PFSK-1 (cell line): ENCODE measurements at regions not wholly inside any gene's neighbourhood (a gene's known extent, or its start where the extent isn't known, plus 50 kb on each side); places are given as distances from the start of the nearest gene placed in this dataset.

Experiments
- FOXP2 ChIP-seq: optimal IDR thresholded peaks from 2 replicates; pipeline ENCODE3; 2011; ENCODE audit warnings: borderline replicate concordance, control low read depth, inconsistent platforms; ENCODE audit not compliant: insufficient read depth; ENCODE audit errors: extremely low read length, extremely low read depth
- POLR2AphosphoS5 ChIP-seq: IDR thresholded peaks from 2 replicates; pipeline ENCODE4 v1.6.1; 2012; ENCODE audit warnings: low read depth, mild to moderate bottlenecking, control low read depth, low read length, moderate library complexity
- REST ChIP-seq, 2 experiments: IDR thresholded peaks; 2 replicates each; pipeline versions ENCODE4 v1.6.1 to v1.8.0; 2011 to 2012; ENCODE audit warnings: low read depth in 2 of 2, low read length in 2 of 2, control low read depth in 1 of 2, inconsistent platforms in 1 of 2, mild to moderate bottlenecking in 1 of 2, moderate library complexity in 1 of 2; ENCODE audit not compliant: insufficient read depth in 1 of 2
- SIN3A ChIP-seq: IDR thresholded peaks from 2 replicates; pipeline ENCODE4 v1.6.1; 2012; ENCODE audit warnings: mild to moderate bottlenecking, low read length, moderate library complexity, borderline replicate concordance; ENCODE audit not compliant: insufficient read depth
- TAF1 ChIP-seq: IDR thresholded peaks from 2 replicates; pipeline ENCODE4 v1.6.1; 2012; ENCODE audit warnings: low read length, control low read depth, borderline replicate concordance; ENCODE audit not compliant: insufficient read depth

GRCh38 chr2:160794926-160795325 lies 301.3 kb upstream of the RBMS1 start:
- no peak for TF ChIP-seq FOXP2
- no peak for TF ChIP-seq POLR2AphosphoS5
- no peak for TF ChIP-seq SIN3A
- TF ChIP-seq TAF1, result no peak
- TF ChIP-seq REST (IDR thresholded peaks at IDR 0.05; ENCODE audit: insufficient read depth in 1 of 2, low read depth in 2 of 2, low read length in 2 of 2), result no peak

- no peak for TF ChIP-seq TAF1
- no peak for TF ChIP-seq FOXP2
- no peak for TF ChIP-seq POLR2AphosphoS5
- TF ChIP-seq SIN3A, result no peak
- no peak for TF ChIP-seq REST (IDR thresholded peaks at IDR 0.05; ENCODE audit: insufficient read depth in 1 of 2, low read depth in 2 of 2, low read length in 2 of 2)
Observed at GRCh38 chr2:160803881-160804280, 310.3 kb upstream of the RBMS1 start.

- TF ChIP-seq SIN3A (no peak), FOXP2 (no peak), POLR2AphosphoS5 (no peak), REST (IDR thresholded peaks at IDR 0.05; ENCODE audit: insufficient read depth in 1 of 2, low read depth in 2 of 2, low read length in 2 of 2) (no peak), TAF1 (no peak)
Observed at GRCh38 chr2:160810406-160810805, 316.8 kb upstream of the RBMS1 start.

GRCh38 chr2:160812830-160813505 lies 319.4 kb upstream of the RBMS1 start:
- TF ChIP-seq FOXP2 (no peak), REST (IDR thresholded peaks at IDR 0.05; ENCODE audit: insufficient read depth in 1 of 2, low read depth in 2 of 2, low read length in 2 of 2) (no peak), TAF1 (no peak), SIN3A (no peak), POLR2AphosphoS5 (no peak)

GRCh38 chr2:160813506-160813858 lies 319.9 kb upstream of the RBMS1 start:
- TF ChIP-seq TAF1 (no peak), FOXP2 (no peak), POLR2AphosphoS5 (no peak), REST (IDR thresholded peaks at IDR 0.05; ENCODE audit: insufficient read depth in 1 of 2, low read depth in 2 of 2, low read length in 2 of 2) (no peak)
